ENCODE measurements at regions not wholly inside any gene's neighbourhood (a gene's known extent, or its start where the extent isn't known, plus 50 kb on each side); places are given as distances from the start of the nearest gene placed in this dataset.
A peak's percentile ranks its signal among the peaks of the same experiment; 100 is the strongest.

DNA sequence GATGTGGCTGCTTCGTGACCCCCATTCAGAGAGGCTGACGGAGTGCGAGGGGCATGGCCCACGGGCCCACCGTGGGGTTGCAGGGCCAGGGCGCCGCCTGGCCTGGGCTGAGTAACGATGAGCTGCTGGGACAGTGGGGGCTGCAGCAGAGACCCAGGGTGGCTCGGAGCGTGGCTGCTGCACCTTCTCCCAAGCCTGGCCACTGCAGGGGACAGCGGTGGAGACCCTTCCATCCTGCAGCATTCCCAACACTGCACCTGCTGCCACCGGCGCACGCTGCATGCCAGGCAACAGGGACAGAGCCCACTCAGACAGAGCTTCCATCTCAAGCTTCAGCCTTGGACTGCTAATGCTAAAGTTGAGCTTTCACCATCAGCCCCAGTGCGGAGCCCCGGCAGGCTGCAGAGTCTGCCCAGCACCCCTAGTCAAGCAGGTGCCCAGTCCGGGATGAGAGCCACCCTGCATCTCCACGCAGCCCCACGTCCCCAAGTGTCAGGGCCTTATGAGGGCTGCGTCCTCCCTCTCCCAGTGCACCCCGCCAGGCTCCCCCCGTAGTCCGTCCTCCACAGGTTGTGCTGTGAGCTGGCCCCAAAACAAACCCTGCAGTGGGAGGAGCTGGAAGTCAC is 89.4 kb upstream of the AFDN start:
- Mint-ChIP-seq H3K4me3 (no peak overlapping the region), H3K9me3 (peaks cover 4% of the 10 kb centered on the region), H3K27me3 (ENCODE audit: low read depth) (peaks cover 75% of the 10 kb centered on the region), H3K4me1 (peaks cover 14% of the 10 kb centered on the region), H3K27ac (ENCODE audit: unreplicated experiment) (no peak overlapping the region), H3K36me3 (ENCODE audit: low read depth) (peaks cover 3% of the 10 kb centered on the region)
- TF ChIP-seq, protein P1, sequence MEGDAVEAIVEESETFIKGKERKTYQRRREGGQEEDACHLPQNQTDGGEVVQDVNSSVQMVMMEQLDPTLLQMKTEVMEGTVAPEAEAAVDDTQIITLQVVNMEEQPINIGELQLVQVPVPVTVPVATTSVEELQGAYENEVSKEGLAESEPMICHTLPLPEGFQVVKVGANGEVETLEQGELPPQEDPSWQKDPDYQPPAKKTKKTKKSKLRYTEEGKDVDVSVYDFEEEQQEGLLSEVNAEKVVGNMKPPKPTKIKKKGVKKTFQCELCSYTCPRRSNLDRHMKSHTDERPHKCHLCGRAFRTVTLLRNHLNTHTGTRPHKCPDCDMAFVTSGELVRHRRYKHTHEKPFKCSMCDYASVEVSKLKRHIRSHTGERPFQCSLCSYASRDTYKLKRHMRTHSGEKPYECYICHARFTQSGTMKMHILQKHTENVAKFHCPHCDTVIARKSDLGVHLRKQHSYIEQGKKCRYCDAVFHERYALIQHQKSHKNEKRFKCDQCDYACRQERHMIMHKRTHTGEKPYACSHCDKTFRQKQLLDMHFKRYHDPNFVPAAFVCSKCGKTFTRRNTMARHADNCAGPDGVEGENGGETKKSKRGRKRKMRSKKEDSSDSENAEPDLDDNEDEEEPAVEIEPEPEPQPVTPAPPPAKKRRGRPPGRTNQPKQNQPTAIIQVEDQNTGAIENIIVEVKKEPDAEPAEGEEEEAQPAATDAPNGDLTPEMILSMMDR (conservative IDR thresholded peaks at IDR 0.05), result no peak
- no peak for DNase-seq (ENCODE audit: low read depth, low spot score)

DNA sequence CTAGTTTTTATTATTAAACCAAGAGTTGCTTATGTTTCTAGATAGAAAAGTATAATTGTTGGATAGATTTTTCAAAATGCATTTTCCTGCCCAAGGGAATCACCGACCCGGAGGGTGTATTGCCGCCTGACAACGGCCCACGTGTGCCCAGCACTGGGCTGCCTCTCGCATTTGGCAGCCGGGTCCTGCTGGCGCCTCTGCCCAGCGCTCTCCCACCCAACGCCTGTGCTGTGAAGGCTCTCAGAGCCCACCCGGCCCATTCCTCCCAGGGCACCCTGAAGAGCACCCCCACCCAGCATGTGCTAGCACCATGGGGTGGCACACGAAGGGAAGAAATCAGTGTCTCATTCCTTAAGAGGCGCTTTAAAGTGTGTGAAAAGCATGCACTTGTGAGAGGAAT is 88.3 kb upstream of the AFDN start:
- H3K4me1 Mint-ChIP-seq, result peaks cover 21% of the 10 kb centered on the region
- peaks cover 8% of the 10 kb centered on the region for H3K9me3 Mint-ChIP-seq
- H3K27me3 Mint-ChIP-seq (ENCODE audit: low read depth), result peaks cover 82% of the 10 kb centered on the region
- no peak overlapping the region for H3K27ac Mint-ChIP-seq (ENCODE audit: unreplicated experiment)
- DNase-seq (ENCODE audit: low read depth, low spot score), result no peak
- no peak overlapping the region for H3K4me3 Mint-ChIP-seq
- TF ChIP-seq, protein P1 (conservative IDR thresholded peaks at IDR 0.05), result no peak
- peaks cover 3% of the 10 kb centered on the region for H3K36me3 Mint-ChIP-seq (ENCODE audit: low read depth)

DNA sequence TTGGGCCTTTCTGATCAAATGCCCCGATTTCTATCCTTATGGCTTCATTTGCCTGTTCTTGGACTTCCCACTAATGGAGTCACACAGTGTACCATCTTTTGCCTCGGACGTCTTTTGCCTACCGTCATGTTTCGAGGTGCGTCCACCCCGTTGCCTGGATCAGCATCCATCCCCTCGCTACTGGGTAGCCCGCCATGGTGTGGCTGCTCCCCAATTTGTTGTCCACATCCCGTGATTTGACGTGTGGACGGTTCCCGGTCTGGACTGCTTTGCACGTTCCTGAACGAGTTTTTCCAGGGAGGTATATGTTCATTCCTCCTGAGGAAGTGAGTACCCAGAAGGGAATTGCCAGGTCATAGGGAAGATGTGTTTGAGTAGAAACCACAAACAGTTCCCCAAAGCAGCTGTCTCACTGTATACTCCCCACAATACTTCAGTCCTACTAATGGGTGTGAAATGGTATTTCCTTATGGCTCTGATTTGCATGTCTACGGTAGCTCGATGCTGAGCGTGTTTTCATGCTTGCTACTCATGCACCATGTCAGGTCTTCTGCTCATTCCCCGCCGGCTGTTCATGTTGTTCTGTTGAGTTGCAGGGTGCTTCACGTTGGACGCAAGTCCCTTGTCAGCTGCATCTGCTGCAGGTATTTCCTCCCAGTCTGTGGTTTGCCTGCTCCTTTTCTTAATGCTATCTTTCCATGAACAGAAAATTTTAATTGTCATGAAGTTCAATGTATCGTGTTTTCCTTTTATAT is 86.8 kb upstream of the AFDN start:
- Mint-ChIP-seq H3K4me3 (no peak overlapping the region), H3K36me3 (ENCODE audit: low read depth) (peaks cover 3% of the 10 kb centered on the region), H3K27ac (ENCODE audit: unreplicated experiment) (no peak overlapping the region), H3K4me1 (peaks cover 15% of the 10 kb centered on the region), H3K9me3 (peaks cover 8% of the 10 kb centered on the region), H3K27me3 (ENCODE audit: low read depth) (peaks cover 88% of the 10 kb centered on the region)
- DNase-seq (ENCODE audit: low read depth, low spot score), result no peak
- TF ChIP-seq, protein P1 (conservative IDR thresholded peaks at IDR 0.05), result no peak

DNA sequence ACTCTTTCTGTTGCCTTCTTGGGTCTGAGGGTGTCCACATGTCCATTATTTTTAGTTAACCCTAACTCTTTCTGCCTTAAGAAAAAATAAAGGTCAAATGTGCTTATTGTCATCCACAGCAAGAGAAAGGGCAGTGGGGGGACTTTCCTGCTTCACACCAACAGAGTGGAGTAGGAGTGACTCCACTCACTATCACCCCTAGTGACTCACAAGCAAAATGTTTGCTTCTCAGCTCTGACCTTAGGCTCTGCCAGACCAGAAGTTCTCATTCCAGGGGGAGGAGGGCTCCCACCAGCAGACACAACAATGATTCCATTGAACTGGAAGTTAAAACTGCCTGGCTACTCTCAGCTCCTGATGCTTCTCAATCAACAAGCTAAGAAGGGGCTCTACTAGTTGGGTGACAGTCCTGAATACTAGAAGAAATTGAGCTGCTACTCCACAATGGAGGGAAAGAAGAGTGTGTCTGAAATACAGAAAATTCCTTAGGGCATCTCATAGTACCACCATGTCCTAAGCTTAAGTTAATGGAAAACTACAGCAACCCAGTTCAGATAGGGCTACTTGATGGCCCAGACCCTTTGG is 83.9 kb upstream of the AFDN start:
- Mint-ChIP-seq H3K9me3 (peaks cover 4% of the 10 kb centered on the region), H3K27ac (ENCODE audit: unreplicated experiment) (no peak overlapping the region), H3K4me1 (peaks cover 14% of the 10 kb centered on the region), H3K36me3 (ENCODE audit: low read depth) (no peaks in the 10 kb centered on the region), H3K4me3 (peak overlapping the region; percentile 8), H3K27me3 (ENCODE audit: low read depth) (peaks cover 94% of the 10 kb centered on the region)
- DNase-seq (ENCODE audit: low read depth, low spot score), result peak; percentile 25
- TF ChIP-seq, protein P1 (conservative IDR thresholded peaks at IDR 0.05), result peak; percentile 37

DNA sequence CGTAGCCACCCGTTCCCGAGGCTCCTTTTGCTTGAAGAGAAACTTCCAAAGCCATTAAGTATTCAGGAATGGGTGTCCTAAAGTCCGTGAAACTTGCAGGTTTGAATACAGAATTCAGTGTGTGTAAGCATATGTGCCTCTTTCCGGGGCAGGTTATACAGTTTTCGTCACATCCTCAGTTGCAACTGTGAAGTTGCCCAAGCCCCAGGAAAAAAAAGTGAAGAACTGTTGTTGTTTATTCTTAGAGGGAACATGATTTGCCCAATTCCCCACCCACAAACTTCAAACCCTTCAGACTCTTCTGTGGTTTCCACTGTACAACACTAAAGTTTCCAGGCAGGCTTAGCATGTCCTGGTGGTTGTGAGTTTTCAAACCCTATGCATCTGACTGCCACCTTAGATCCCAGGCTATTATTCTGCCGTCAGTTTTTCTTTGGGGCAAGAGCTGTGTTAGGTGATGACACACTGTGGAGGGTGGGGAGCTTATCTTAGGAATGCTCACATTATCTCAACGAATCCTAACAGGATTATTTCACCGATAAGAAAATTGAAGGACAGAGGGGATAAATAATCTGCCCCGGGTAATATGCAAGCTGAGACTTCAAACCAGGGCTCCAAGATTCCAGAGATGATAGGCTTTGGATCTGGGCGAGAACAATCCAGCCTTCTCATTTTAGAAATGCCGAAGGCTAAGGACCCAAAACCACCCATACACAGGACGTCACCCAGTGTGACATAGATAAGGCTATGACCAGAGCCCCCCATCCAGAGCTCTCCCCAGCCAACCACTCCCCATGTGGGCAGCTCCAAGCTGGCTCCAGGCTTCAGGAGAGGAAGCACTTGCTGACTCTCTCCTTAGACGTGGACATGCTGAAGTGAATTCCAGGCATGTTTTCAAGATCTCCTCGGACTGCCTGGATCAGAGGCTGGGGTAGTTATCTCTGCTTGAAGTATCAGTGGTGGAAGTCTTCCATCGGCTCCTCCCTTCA is 81.7 kb upstream of the AFDN start:
- DNase-seq (ENCODE audit: low read depth, low spot score), result no peak
- Mint-ChIP-seq H3K27me3 (ENCODE audit: low read depth) (peaks cover 80% of the 10 kb centered on the region), H3K4me3 (no peak overlapping the region), H3K4me1 (peaks cover 28% of the 10 kb centered on the region), H3K36me3 (ENCODE audit: low read depth) (no peaks in the 10 kb centered on the region), H3K9me3 (peaks cover 4% of the 10 kb centered on the region), H3K27ac (ENCODE audit: unreplicated experiment) (no peak overlapping the region)
- TF ChIP-seq, protein P1 (conservative IDR thresholded peaks at IDR 0.05), result no peak
